AG10803 (cell line): ENCODE measurements at regions not wholly inside any gene's neighbourhood (a gene's known extent, or its start where the extent isn't known, plus 50 kb on each side); places are given as distances from the start of the nearest gene placed in this dataset.

Source experiments
- DNase-seq: peaks from one replicate; pipeline ENCODE4 v3.0.0; 2010; ENCODE audit warnings: low read depth
- H3K4me3 ChIP-seq: 2 replicates; pipeline ENCODE4 v1.5.1; 2011; ENCODE audit warnings: mild to moderate bottlenecking, low read length, control low read depth
- CTCF ChIP-seq: conservative IDR thresholded peaks from 2 replicates; pipeline ENCODE4 v1.5.1; 2011; ENCODE audit warnings: mild to moderate bottlenecking, low read length, control low read depth, inconsistent platforms

GRCh38 chr7:24227068-24227467, 56.9 kb upstream of the NPY start:
- no peak for TF ChIP-seq CTCF
- no peak for DNase-seq
- no peak overlapping the region for H3K4me3 ChIP-seq

GRCh38 chr7:24227603-24228359, 56.2 kb upstream of the NPY start:
- no peak for TF ChIP-seq CTCF
- no peak overlapping the region for H3K4me3 ChIP-seq
- no peak for DNase-seq

GRCh38 chr7:24229481-24230226, 54.3 kb upstream of the NPY start:
- TF ChIP-seq CTCF = no peak
- DNase-seq = no peak
- no peak overlapping the region for H3K4me3 ChIP-seq

GRCh38 chr7:24231493-24231892, 52.5 kb upstream of the NPY start:
- no peak for TF ChIP-seq CTCF
- DNase-seq = no peak
- no peak overlapping the region for H3K4me3 ChIP-seq

- no peak overlapping the region for H3K4me3 ChIP-seq
- TF ChIP-seq CTCF = no peak
- no peak for DNase-seq
Measured at GRCh38 chr7:24233386-24233785, 50.6 kb upstream of the NPY start.
